ENCODE measurements at regions not wholly inside any gene's neighbourhood (a gene's known extent, or its start where the extent isn't known, plus 50 kb on each side); places are given as distances from the start of the nearest gene placed in this dataset.

DNA sequence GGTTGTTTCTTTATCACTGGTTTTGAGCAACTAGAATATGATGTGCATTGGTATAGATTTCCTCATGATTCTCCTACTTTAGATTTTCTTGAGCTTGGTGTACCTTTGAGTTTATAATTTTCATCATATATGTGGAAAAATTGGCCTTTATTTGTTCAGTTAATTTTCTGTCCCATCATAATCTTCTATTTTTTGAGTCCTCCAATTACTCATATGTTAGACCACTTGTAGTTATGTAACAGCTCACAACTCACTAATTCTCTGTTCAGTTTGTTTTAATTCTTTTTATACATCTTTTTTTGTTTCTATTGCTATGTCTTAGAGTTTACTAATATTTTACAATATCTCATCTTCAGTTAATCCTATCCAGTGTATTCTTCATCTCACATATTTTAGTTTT is 81.3 kb upstream of the LAMA2 start:
- Histone ChIP-seq H3K9ac (ENCODE audit: control insufficient read depth, extremely low read depth, insufficient read depth, low read length) (no peak overlapping the region), H3K27me3 (ENCODE audit: control insufficient read depth, extremely low read depth, insufficient read depth, low read length) (no peaks in the 10 kb centered on the region), H3K4me3 (ENCODE audit: control insufficient read depth in 2 of 3, extremely low read depth in 1 of 3, insufficient read depth in 2 of 3, low read depth in 1 of 3, low read length in 3 of 3) (no peak overlapping the region), H2AFZ (ENCODE audit: control insufficient read depth, low read length) (no peak overlapping the region), H3K4me2 (ENCODE audit: control insufficient read depth, extremely low read depth, insufficient read depth, low read depth, low read length) (no peak overlapping the region), H3K79me2 (ENCODE audit: control insufficient read depth, insufficient read depth, low read length) (no peaks in the 10 kb centered on the region), H3K27ac (ENCODE audit: control insufficient read depth, insufficient read depth, low read length) (no peak overlapping the region), H4K20me1 (ENCODE audit: control insufficient read depth, extremely low read depth, insufficient read depth, low read length) (no peaks in the 10 kb centered on the region), H3K9me1 (ENCODE audit: control insufficient read depth, extremely low read depth, insufficient read depth, low read length) (no peaks in the 10 kb centered on the region), H3K36me3 (ENCODE audit: control insufficient read depth in 2 of 2, extremely low read depth in 1 of 2, insufficient read depth in 2 of 2, low read length in 2 of 2) (no peaks in the 10 kb centered on the region), H3K9me3 (ENCODE audit: control insufficient read depth, low read depth, low read length) (no peaks in the 10 kb centered on the region), H3K4me1 (ENCODE audit: control insufficient read depth, extremely low read depth, insufficient read depth, low read length) (no peaks in the 10 kb centered on the region)
- dilution Hi-C loops (cut with MboI; ENCODE audit: extremely low pct_ligation_motif_present, low sequenced_read_pairs) = loop anchor here (25.0 kb wide), 1 partner anchor 461 kb away; no protein-coding TSS in a partner anchor
- no peak for FAIRE-seq
- no peak for TF ChIP-seq EZH2 (IDR thresholded peaks at IDR 0.05; ENCODE audit: low read length)
- TF ChIP-seq CTCF (optimal IDR thresholded peaks at IDR 0.05 in 1 of 3, IDR thresholded peaks at IDR 0.05 in 1 of 3, conservative IDR thresholded peaks at IDR 0.05 in 1 of 3; ENCODE audit: extremely low read depth in 1 of 3, insufficient read depth in 2 of 3, low read length in 3 of 3) = no peak
- no peak for DNase-seq (ENCODE audit: low read depth, low spot score)

DNA sequence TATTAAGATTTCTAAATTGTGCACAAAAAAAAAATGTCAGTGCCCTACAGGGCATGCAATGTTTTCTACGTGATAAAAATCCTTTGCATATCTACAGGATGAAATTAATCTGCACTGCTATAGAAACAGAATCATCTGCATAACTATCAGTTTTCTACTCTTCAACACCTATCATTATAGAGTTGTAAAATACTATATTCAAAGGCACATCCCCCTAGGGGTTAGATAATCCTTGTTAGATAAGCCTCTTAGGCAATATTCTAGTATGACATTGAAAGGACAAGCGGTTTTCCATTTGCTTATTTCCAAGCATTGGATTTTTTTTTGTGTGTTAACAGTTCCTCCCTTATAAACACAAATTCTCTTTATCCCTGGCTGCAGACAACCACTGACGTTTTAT is 98.7 kb upstream of the LAMA2 start:
- H3K9me1 ChIP-seq (ENCODE audit: control insufficient read depth, extremely low read depth, insufficient read depth, low read length) = no peaks in the 10 kb centered on the region
- no peak for TF ChIP-seq EZH2 (IDR thresholded peaks at IDR 0.05; ENCODE audit: low read length)
- TF ChIP-seq CTCF (optimal IDR thresholded peaks at IDR 0.05 in 1 of 3, IDR thresholded peaks at IDR 0.05 in 1 of 3, conservative IDR thresholded peaks at IDR 0.05 in 1 of 3; ENCODE audit: extremely low read depth in 1 of 3, insufficient read depth in 2 of 3, low read length in 3 of 3) = no peak
- dilution Hi-C loops (cut with MboI; ENCODE audit: extremely low pct_ligation_motif_present, low sequenced_read_pairs) = no loop called here

More for the DNA sequence above, 98.7 kb upstream of the LAMA2 start:
- H3K4me2 ChIP-seq (ENCODE audit: control insufficient read depth, extremely low read depth, insufficient read depth, low read depth, low read length) = no peak overlapping the region
- H4K20me1 ChIP-seq (ENCODE audit: control insufficient read depth, extremely low read depth, insufficient read depth, low read length) = no peaks in the 10 kb centered on the region
- no peak overlapping the region for H3K27ac ChIP-seq (ENCODE audit: control insufficient read depth, insufficient read depth, low read length)
- no peaks in the 10 kb centered on the region for H3K9me3 ChIP-seq (ENCODE audit: control insufficient read depth, low read depth, low read length)
- no peak overlapping the region for H2AFZ ChIP-seq (ENCODE audit: control insufficient read depth, low read length)
- H3K36me3 ChIP-seq (ENCODE audit: control insufficient read depth in 2 of 2, extremely low read depth in 1 of 2, insufficient read depth in 2 of 2, low read length in 2 of 2) = no peaks in the 10 kb centered on the region
- H3K27me3 ChIP-seq (ENCODE audit: control insufficient read depth, extremely low read depth, insufficient read depth, low read length) = peaks cover 8% of the 10 kb centered on the region
- no peak overlapping the region for H3K4me3 ChIP-seq (ENCODE audit: control insufficient read depth in 2 of 3, extremely low read depth in 1 of 3, insufficient read depth in 2 of 3, low read depth in 1 of 3, low read length in 3 of 3)
- no peaks in the 10 kb centered on the region for H3K4me1 ChIP-seq (ENCODE audit: control insufficient read depth, extremely low read depth, insufficient read depth, low read length)
- no peaks in the 10 kb centered on the region for H3K79me2 ChIP-seq (ENCODE audit: control insufficient read depth, insufficient read depth, low read length)
- DNase-seq (ENCODE audit: low read depth, low spot score) (no peak), FAIRE-seq (no peak)
- H3K9ac ChIP-seq (ENCODE audit: control insufficient read depth, extremely low read depth, insufficient read depth, low read length) = no peak overlapping the region
